Caco-2 (cell line): ENCODE measurements at regions not wholly inside any gene's neighbourhood (a gene's known extent, or its start where the extent isn't known, plus 50 kb on each side); places are given as distances from the start of the nearest gene placed in this dataset.

Source experiments
- BruUV-seq: library from RNA; stranded (reverse); fragments of 400-500 nt; replicated peaks from 2 replicates; lab custom pipeline; 2021; lab: Mats Ljungman, UMichigan
- CTCF ChIA-PET: fragments of 300-600 bp; sonication (Branson Sonifier 250); formaldehyde crosslinking; loops from one replicate; lab custom pipeline; 2022; ENCODE audit warnings: antibody characterized with exemption; lab: Charles Lee
- POLR2A ChIA-PET: fragments of 300-600 bp; sonication (Branson Sonifier 250); formaldehyde crosslinking; loops from one replicate; lab custom pipeline; 2022; ENCODE audit warnings: antibody characterized with exemption; lab: Charles Lee
- DNase-seq, 2 experiments: peaks; one replicate each; pipeline versions ENCODE4 v3.0.0 to v3.0.0-alpha.2; 2020 to 2022
- H3K27me3 ChIP-seq: replicated peaks from 2 replicates; pipeline ENCODE4 v1.6.0; 2011; ENCODE audit warnings: low read length; ENCODE audit not compliant: control insufficient read depth, insufficient read depth
- H3K36me3 ChIP-seq: 2 replicates; pipeline ENCODE4 v1.5.1; 2011; ENCODE audit warnings: low read length; ENCODE audit not compliant: control insufficient read depth, insufficient read depth
- H3K4me1 ChIP-seq: fragments of 250-450 bp; sonication (Bioruptor Pico); 2 replicates; pipeline ENCODE4 v1.5.1; 2020; ENCODE audit warnings: mild to moderate bottlenecking
- H3K4me3 ChIP-seq: 2 replicates; pipeline ENCODE4 v1.5.1; 2011; ENCODE audit warnings: low read depth, mild to moderate bottlenecking, control low read depth, low read length
- H3K9me3 ChIP-seq: fragments of 250-450 bp; sonication (Bioruptor Pico); 2 replicates; pipeline ENCODE4 v1.5.1; 2020; ENCODE audit warnings: mild to moderate bottlenecking, moderate library complexity
- H3K27ac Mint-ChIP-seq: one replicate; pipeline ENCODE4 v1.8.0; 2022; ENCODE audit warnings: mixed read lengths; ENCODE audit not compliant: unreplicated experiment
- H3K27me3 Mint-ChIP-seq: one replicate; pipeline ENCODE4 v1.8.0; 2022; ENCODE audit warnings: mixed read lengths; ENCODE audit not compliant: insufficient read depth, unreplicated experiment
- H3K36me3 Mint-ChIP-seq: one replicate; pipeline ENCODE4 v1.8.0; 2022; ENCODE audit warnings: mild to moderate bottlenecking, mixed read lengths; ENCODE audit not compliant: insufficient read depth, unreplicated experiment
- H3K4me1 Mint-ChIP-seq: one replicate; pipeline ENCODE4 v1.8.0; 2022; ENCODE audit warnings: low read depth, mixed read lengths; ENCODE audit not compliant: unreplicated experiment
- H3K4me3 Mint-ChIP-seq: one replicate; pipeline ENCODE4 v1.8.0; 2022; ENCODE audit warnings: mild to moderate bottlenecking, moderate library complexity, mixed read lengths; ENCODE audit not compliant: unreplicated experiment
- H3K9me3 Mint-ChIP-seq: one replicate; pipeline ENCODE4 v1.8.0; 2022; ENCODE audit warnings: mixed read lengths; ENCODE audit not compliant: unreplicated experiment
- CTCF ChIP-seq, 2 experiments: fragments of 200-600 bp in 1 of 2; IDR thresholded peaks; 1 replicate in 1 of 2; 2 replicates in 1 of 2; pipeline versions ENCODE4 v1.5.1 to v1.8.0; 2011 to 2022; ENCODE audit warnings: antibody characterized with exemption in 1 of 2, control low read depth in 1 of 2, inconsistent platforms in 1 of 2, low read depth in 1 of 2, low read length in 1 of 2, mild to moderate bottlenecking in 1 of 2, moderate library complexity in 1 of 2; ENCODE audit not compliant: insufficient read depth in 1 of 2, severe bottlenecking in 1 of 2, unreplicated experiment in 1 of 2
- intact Hi-C: fragments of 100-400 bp; cut with micrococcal nuclease; formaldehyde crosslinking; loops from one replicate; pipeline ENCODE4 v1.10.0; 2022; ENCODE audit not compliant: unreplicated experiment

DNA sequence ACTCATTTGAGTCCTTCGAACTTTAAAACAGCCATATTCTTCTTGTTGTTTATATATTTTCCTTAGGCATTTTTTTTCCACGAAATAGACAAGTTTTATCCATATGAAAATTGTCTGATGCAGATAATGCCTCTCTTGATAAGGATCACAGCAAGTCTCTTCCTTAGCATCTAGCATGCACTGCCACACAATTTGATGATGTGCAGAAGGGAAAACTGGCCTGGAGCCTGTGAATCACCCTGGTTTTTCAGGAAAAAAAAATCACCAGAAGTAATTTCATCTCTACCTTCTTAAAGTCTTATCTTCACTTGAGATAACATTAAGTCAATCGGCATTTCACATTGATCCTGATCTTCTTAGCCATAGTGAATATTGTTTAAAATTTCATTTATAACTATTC lies 199.8 kb downstream of the TENT5A start:
- Histone ChIP-seq H3K27me3 (no peaks in the 10 kb centered on the region), H3K4me1 (peaks cover 53% of the 10 kb centered on the region), H3K36me3 (no peaks in the 10 kb centered on the region), H3K9me3 (no peaks in the 10 kb centered on the region; the same call in 1 of the 2 replicates), H3K4me3 (no peak overlapping the region)
- no peak for DNase-seq
- BruUV-seq, result no TSS peak
- TF ChIP-seq CTCF (IDR thresholded peaks at IDR 0.05; ENCODE audit: insufficient read depth in 1 of 2, low read depth in 1 of 2, low read length in 1 of 2, severe bottlenecking in 1 of 2, unreplicated experiment in 1 of 2), result no peak
- H3K4me3 Mint-ChIP-seq, result no peak overlapping the region
- POLR2A ChIA-PET, result no interaction called here
- H3K4me1 Mint-ChIP-seq, result peaks cover 27% of the 10 kb centered on the region
- H3K27ac Mint-ChIP-seq, result no peak overlapping the region
- intact Hi-C loops, result no loop called here
- CTCF ChIA-PET, result no interaction called here
- no peaks in the 10 kb centered on the region for H3K9me3 Mint-ChIP-seq
- H3K36me3 Mint-ChIP-seq, result no peaks in the 10 kb centered on the region
- no peaks in the 10 kb centered on the region for H3K27me3 Mint-ChIP-seq

- no peaks in the 10 kb centered on the region for H3K36me3 ChIP-seq
- H3K4me3 ChIP-seq, result no peak overlapping the region
- no peaks in the 10 kb centered on the region for H3K27me3 Mint-ChIP-seq
- H3K9me3 Mint-ChIP-seq, result peaks cover 9% of the 10 kb centered on the region
- peaks cover 23% of the 10 kb centered on the region for H3K4me1 Mint-ChIP-seq
- ChIA-PET CTCF (no interaction called here), POLR2A (no interaction called here)
- BruUV-seq, result no TSS peak
- no peak for DNase-seq
- no peak overlapping the region for H3K4me3 Mint-ChIP-seq
- no peaks in the 10 kb centered on the region for H3K27me3 ChIP-seq
- intact Hi-C loops, result no loop called here
- no peaks in the 10 kb centered on the region; the same call in 1 of the 2 replicates for H3K9me3 ChIP-seq
- H3K27ac Mint-ChIP-seq, result no peak overlapping the region
- H3K4me1 ChIP-seq, result peaks cover 30% of the 10 kb centered on the region
- TF ChIP-seq CTCF (IDR thresholded peaks at IDR 0.05; ENCODE audit: insufficient read depth in 1 of 2, low read depth in 1 of 2, low read length in 1 of 2, severe bottlenecking in 1 of 2, unreplicated experiment in 1 of 2), result no peak
- no peaks in the 10 kb centered on the region for H3K36me3 Mint-ChIP-seq
Observed at GRCh38 chr6:81547149-81547548, 205.3 kb downstream of the TENT5A start.

DNA sequence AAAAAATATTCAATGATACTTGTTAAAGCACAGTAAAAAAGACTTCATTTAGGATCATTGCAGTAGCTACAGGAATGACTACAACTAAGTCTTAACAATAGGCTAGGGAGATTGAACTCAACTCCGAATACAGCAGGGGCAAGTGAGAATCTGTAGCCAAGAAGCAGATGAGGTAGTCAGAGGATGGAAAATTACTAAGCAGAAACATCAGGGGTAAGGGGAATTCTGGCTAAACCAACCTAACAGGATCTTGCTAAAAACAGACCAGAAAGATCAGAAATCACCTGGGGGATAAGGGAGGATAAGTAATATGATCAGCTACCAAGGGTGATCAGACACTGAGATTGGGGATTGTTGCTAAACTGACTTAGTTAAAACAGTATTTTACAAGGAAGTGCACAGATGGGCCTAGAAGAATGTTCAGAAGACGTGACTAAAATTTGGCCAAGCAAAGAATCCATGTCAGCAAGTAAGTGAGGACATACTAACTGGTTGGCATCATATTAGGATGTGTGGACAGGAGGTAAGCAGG lies 217.5 kb downstream of the TENT5A start:
- no TSS peak for BruUV-seq
- Mint-ChIP-seq H3K4me1 (peaks cover 9% of the 10 kb centered on the region), H3K36me3 (no peaks in the 10 kb centered on the region), H3K27me3 (no peaks in the 10 kb centered on the region), H3K9me3 (peaks cover 10% of the 10 kb centered on the region), H3K4me3 (no peak overlapping the region), H3K27ac (no peak overlapping the region)
- ChIA-PET POLR2A (no interaction called here), CTCF (no interaction called here)
- no peak for DNase-seq
- no peaks in the 10 kb centered on the region; the same call in 1 of the 2 replicates for H3K4me1 ChIP-seq
- H3K27me3 ChIP-seq, result no peaks in the 10 kb centered on the region
- H3K9me3 ChIP-seq, result no peaks in the 10 kb centered on the region
- no peak for TF ChIP-seq CTCF (IDR thresholded peaks at IDR 0.05; ENCODE audit: insufficient read depth in 1 of 2, low read depth in 1 of 2, low read length in 1 of 2, severe bottlenecking in 1 of 2, unreplicated experiment in 1 of 2)
- H3K36me3 ChIP-seq, result no peaks in the 10 kb centered on the region
- intact Hi-C loops, result no loop called here
- H3K4me3 ChIP-seq, result no peak overlapping the region
